Transverse colon (tissue), 4 donors: ENCODE measurements at regions not wholly inside any gene's neighbourhood (a gene's known extent, or its start where the extent isn't known, plus 50 kb on each side); places are given as distances from the start of the nearest gene placed in this dataset.

Experiments
- DNase-seq: peaks from one replicate; pipeline ENCODE4 v3.0.0-alpha.2; 2019
- H3K27ac ChIP-seq, 4 donors: fragments of 200-600 bp; sonication (generic); 2 replicates each; pipeline ENCODE4 v1.5.1; 2016 to 2018; ENCODE audit warnings: inconsistent platforms in 4 of 4
- H3K27me3 ChIP-seq: fragments of 200-600 bp; sonication (generic); 2 replicates; pipeline ENCODE4 v1.5.1; 2017; ENCODE audit warnings: inconsistent platforms
- H3K36me3 ChIP-seq, 4 donors: fragments of 200-600 bp; sonication (generic); 2 replicates each; pipeline ENCODE4 v1.5.1; 2017 to 2019; ENCODE audit warnings: inconsistent platforms in 4 of 4
- H3K4me1 ChIP-seq, 4 donors: fragments of 200-600 bp; sonication (generic); 2 replicates each; pipeline ENCODE4 v1.5.1; 2017 to 2020; ENCODE audit warnings: inconsistent platforms in 4 of 4
- H3K4me3 ChIP-seq, 4 donors: fragments of 200-600 bp; sonication (generic); 1 replicate in 1 of 4; 2 replicates in 3 of 4; pipeline versions ENCODE4 v1.5.1 to v1.6.1; 2017 to 2019; ENCODE audit warnings: inconsistent platforms in 4 of 4
- H3K9me3 ChIP-seq, 2 donors: fragments of 200-600 bp; sonication (generic); 2 replicates each; pipeline ENCODE4 v1.5.1; 2017 to 2019; ENCODE audit warnings: inconsistent platforms in 2 of 2
- EP300 ChIP-seq: sonication (generic); formaldehyde crosslinking; IDR thresholded peaks from one replicate; pipeline ENCODE4 v1.6.1; 2017; ENCODE audit warnings: antibody characterized with exemption, low read depth
- POLR2A ChIP-seq: fragments of 450-650 bp; IDR thresholded peaks from one replicate; pipeline ENCODE4 v1.6.1; 2016; ENCODE audit warnings: antibody characterized with exemption, mild to moderate bottlenecking, moderate library complexity
- POLR2AphosphoS5 ChIP-seq, 3 donors: sonication (generic); formaldehyde crosslinking; IDR thresholded peaks; one replicate each; pipeline ENCODE4 v1.6.1; 2016; ENCODE audit warnings: antibody characterized with exemption in 3 of 3
- WGBS, 2 donors: methylation state at CpG; one replicate each; pipeline ENCODE4 v1.1.5; 2018; ENCODE audit warnings: low coverage in 1 of 2; 5-methylcytosine and 5-hydroxymethylcytosine counted together
- in situ Hi-C, 4 donors: fragments of 200-750 bp; cut with MboI; loops; one replicate each; pipeline versions ENCODE4 v1.15.0 to v1.15.1; 2017; ENCODE audit warnings: low sequenced_read_pairs in 3 of 4, low pct_ligation_motif_present in 1 of 4, low pct_unique_long_range_greater_than_20kb in 1 of 4
- intact Hi-C: fragments of 100-400 bp; cut with DNase I; formaldehyde crosslinking; loops from one replicate; pipeline ENCODE4 v1.15.1; 2023; ENCODE audit warnings: low total_unique reads
- TF ChIP-seq, protein P1 (sequence below), 5 experiments: fragments of 200-600 bp in 3 of 5; fragments of 450-650 bp in 2 of 5; sonication (generic) in 3 of 5; IDR thresholded peaks; 1 replicate in 2 of 5; 2 replicates in 3 of 5; pipeline ENCODE4 v1.5.1; 2016 to 2017; ENCODE audit warnings: antibody characterized with exemption in 5 of 5, inconsistent platforms in 3 of 5, mild to moderate bottlenecking in 2 of 5, moderate library complexity in 1 of 5

DNA sequence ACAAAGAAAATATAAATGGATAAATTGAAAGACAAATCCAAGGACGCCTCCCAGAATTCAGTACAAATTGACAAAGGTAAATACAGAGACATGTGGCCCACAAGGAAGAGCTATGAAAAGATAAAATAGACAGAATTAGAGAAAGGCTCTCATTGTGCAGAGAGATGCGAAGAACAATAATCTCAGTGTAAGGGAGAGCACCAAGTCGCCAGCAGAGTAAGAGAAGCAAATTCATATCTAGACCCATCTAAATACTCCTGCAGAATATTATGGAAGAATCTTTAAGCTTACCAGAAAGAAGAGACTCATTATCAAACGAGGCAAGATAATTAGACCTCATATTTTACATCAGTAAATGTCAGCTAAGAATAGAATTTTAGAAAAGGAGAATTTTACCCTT, 101.7 kb upstream of the ITGA1 start:
- 75 to 89% methylated on average over 4 of the region's 4 CpGs for WGBS, 2 donors
- Histone ChIP-seq H3K4me3 (no peak overlapping the region), H3K9me3 (no peaks in the 10 kb centered on the region), H3K4me1 (no peaks in the 10 kb centered on the region), H3K27me3 (no peaks in the 10 kb centered on the region), H3K36me3 (no peaks in the 10 kb centered on the region), H3K27ac (no peak overlapping the region)
- in situ Hi-C loops: loop anchor here (25.0 kb wide), 1 partner anchor 226 kb away; no protein-coding TSS in a partner anchor
- TF ChIP-seq POLR2AphosphoS5 (IDR thresholded peaks at IDR 0.05): no peak
- TF ChIP-seq POLR2A: no peak
- no peak for TF ChIP-seq EP300
- TF ChIP-seq, protein P1, sequence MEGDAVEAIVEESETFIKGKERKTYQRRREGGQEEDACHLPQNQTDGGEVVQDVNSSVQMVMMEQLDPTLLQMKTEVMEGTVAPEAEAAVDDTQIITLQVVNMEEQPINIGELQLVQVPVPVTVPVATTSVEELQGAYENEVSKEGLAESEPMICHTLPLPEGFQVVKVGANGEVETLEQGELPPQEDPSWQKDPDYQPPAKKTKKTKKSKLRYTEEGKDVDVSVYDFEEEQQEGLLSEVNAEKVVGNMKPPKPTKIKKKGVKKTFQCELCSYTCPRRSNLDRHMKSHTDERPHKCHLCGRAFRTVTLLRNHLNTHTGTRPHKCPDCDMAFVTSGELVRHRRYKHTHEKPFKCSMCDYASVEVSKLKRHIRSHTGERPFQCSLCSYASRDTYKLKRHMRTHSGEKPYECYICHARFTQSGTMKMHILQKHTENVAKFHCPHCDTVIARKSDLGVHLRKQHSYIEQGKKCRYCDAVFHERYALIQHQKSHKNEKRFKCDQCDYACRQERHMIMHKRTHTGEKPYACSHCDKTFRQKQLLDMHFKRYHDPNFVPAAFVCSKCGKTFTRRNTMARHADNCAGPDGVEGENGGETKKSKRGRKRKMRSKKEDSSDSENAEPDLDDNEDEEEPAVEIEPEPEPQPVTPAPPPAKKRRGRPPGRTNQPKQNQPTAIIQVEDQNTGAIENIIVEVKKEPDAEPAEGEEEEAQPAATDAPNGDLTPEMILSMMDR (IDR thresholded peaks at IDR 0.05): no peak
- DNase-seq: no peak
- intact Hi-C loops: no loop called here

DNA sequence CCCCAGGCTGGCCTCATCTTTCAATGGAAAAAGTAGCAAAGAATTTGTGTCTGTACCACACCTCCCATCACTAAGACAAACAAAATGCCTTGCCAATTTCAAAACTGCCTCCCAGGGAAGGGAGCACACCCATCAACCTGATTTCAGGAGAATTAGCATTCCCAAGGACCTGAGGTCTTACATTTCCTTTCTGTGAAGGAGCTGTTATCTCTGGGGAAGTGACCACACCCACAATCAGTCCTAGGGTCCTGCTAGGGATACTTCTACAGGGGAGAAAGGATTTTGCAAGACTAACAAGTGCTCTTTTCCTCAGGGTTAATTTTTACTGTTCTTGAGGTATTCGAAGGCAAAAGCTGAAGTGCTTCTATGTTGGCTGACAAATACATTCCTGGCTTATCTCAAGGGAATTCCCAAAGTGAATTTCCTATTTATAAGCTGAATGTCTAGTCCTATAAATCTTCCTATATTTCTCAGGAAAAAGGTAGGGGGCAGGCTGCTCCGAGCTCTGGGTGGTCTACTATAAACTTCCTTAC, 97.4 kb upstream of the ITGA1 start:
- Histone ChIP-seq H3K9me3 (no peaks in the 10 kb centered on the region), H3K4me1 (no peaks in the 10 kb centered on the region), H3K36me3 (no peaks in the 10 kb centered on the region), H3K27me3 (no peaks in the 10 kb centered on the region), H3K27ac (no peak overlapping the region), H3K4me3 (no peak overlapping the region)
- TF ChIP-seq EP300: no peak
- in situ Hi-C loops: loop anchor here (25.0 kb wide), 1 partner anchor 222 kb away; no protein-coding TSS in a partner anchor
- 33 to 49% methylated on average over 2 of the region's 2 CpGs for WGBS, 2 donors
- DNase-seq: no peak
- intact Hi-C loops: no loop called here

DNA sequence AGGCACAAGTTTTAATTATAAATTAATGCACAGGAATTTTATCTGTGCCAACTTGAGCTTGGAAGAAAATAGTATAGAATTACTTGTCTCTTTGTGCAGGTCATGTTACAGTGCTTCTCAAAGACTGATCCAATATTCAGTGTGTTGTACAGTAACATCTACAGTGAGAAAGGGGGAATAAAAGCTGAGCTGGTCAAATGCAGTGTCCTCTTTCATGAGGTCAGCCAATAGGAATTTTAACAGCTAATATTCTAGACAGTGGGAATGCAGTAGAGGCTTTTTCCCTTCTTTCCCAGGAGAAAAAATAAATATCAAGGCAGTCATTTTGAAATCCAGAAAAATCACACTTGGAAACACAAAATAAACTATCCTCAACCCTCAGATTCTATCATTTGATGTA, 95.7 kb upstream of the ITGA1 start:
- TF ChIP-seq EP300 (no peak), POLR2AphosphoS5 (IDR thresholded peaks at IDR 0.05) (no peak), POLR2A (no peak)
- TF ChIP-seq, protein P1 (IDR thresholded peaks at IDR 0.05): no peak
- H3K4me3 ChIP-seq: no peak overlapping the region
- no peaks in the 10 kb centered on the region for H3K4me1 ChIP-seq
- H3K27me3 ChIP-seq: no peaks in the 10 kb centered on the region
- H3K27ac ChIP-seq: no peak overlapping the region
- no peak for DNase-seq
- H3K9me3 ChIP-seq: no peaks in the 10 kb centered on the region
- intact Hi-C loops: no loop called here
- in situ Hi-C loops: loop anchor here (25.0 kb wide), 1 partner anchor 220 kb away; no protein-coding TSS in a partner anchor
- no peaks in the 10 kb centered on the region for H3K36me3 ChIP-seq

- TF ChIP-seq POLR2AphosphoS5 (IDR thresholded peaks at IDR 0.05): no peak
- TF ChIP-seq, protein P1 (IDR thresholded peaks at IDR 0.05): no peak
- TF ChIP-seq EP300: no peak
- TF ChIP-seq POLR2A: no peak
- 44 to 75% methylated on average over 1 of the region's 1 CpG for WGBS, 2 donors
- H3K36me3 ChIP-seq: no peaks in the 10 kb centered on the region
- DNase-seq: no peak
- H3K27me3 ChIP-seq: no peaks in the 10 kb centered on the region
- no peak overlapping the region for H3K4me3 ChIP-seq
- H3K4me1 ChIP-seq: no peaks in the 10 kb centered on the region
- in situ Hi-C loops: loop anchor here (25.0 kb wide), 1 partner anchor 220 kb away; no protein-coding TSS in a partner anchor
- intact Hi-C loops: no loop called here
- H3K27ac ChIP-seq: no peak overlapping the region
- no peaks in the 10 kb centered on the region for H3K9me3 ChIP-seq
Measured at GRCh38 chr5:52692606-52693005, 95.1 kb upstream of the ITGA1 start.

- TF ChIP-seq POLR2AphosphoS5 (IDR thresholded peaks at IDR 0.05) (no peak), POLR2A (no peak), EP300 (no peak)
- TF ChIP-seq, protein P1 (IDR thresholded peaks at IDR 0.05): peak; percentile 40 to 53 (median 49)
- Histone ChIP-seq H3K4me1 (no peaks in the 10 kb centered on the region), H3K9me3 (no peaks in the 10 kb centered on the region), H3K27ac (no peak overlapping the region), H3K4me3 (no peak overlapping the region), H3K27me3 (no peaks in the 10 kb centered on the region), H3K36me3 (no peaks in the 10 kb centered on the region)
- in situ Hi-C loops: loop anchor here (25.0 kb wide), 1 partner anchor 219 kb away; no protein-coding TSS in a partner anchor
- peak; percentile 15 for DNase-seq
- intact Hi-C loops: no loop called here
Measured at GRCh38 chr5:52693280-52693679, 94.4 kb upstream of the ITGA1 start.
